Liver (tissue), 3 donors: ENCODE measurements at regions not wholly inside any gene's neighbourhood (a gene's known extent, or its start where the extent isn't known, plus 50 kb on each side); places are given as distances from the start of the nearest gene placed in this dataset.

Experiments used
- ATF3 ChIP-seq: IDR thresholded peaks from 2 replicates; pipeline ENCODE4 v1.6.1; 2016; ENCODE audit warnings: antibody characterized with exemption
- EGR1 ChIP-seq, 2 donors: IDR thresholded peaks; 2 replicates each; pipeline ENCODE4 v1.6.1; 2016 to 2018; ENCODE audit warnings: antibody characterized with exemption in 2 of 2, low read depth in 2 of 2
- GABPA ChIP-seq, 2 donors: IDR thresholded peaks in 1 of 2; conservative IDR thresholded peaks in 1 of 2; 2 replicates each; pipeline ENCODE4 v1.6.1; 2016; ENCODE audit warnings: antibody characterized with exemption in 2 of 2, mild to moderate bottlenecking in 1 of 2, moderate library complexity in 1 of 2
- JUND ChIP-seq, 2 donors: IDR thresholded peaks; 2 replicates each; pipeline ENCODE4 v1.6.1; 2016; ENCODE audit warnings: antibody characterized with exemption in 2 of 2
- MAX ChIP-seq: IDR thresholded peaks from 2 replicates; pipeline ENCODE4 v1.6.1; 2016; ENCODE audit warnings: antibody characterized with exemption
- RXRA ChIP-seq, 2 donors: IDR thresholded peaks; 2 replicates each; pipeline ENCODE4 v1.6.1; 2017 to 2018; ENCODE audit warnings: antibody characterized with exemption in 2 of 2, mild to moderate bottlenecking in 1 of 2
- TAF1 ChIP-seq: conservative IDR thresholded peaks from 2 replicates; pipeline ENCODE4 v1.6.1; 2016; ENCODE audit warnings: antibody characterized with exemption, mild to moderate bottlenecking
- YY1 ChIP-seq: IDR thresholded peaks from 2 replicates; pipeline ENCODE4 v1.6.1; 2016; ENCODE audit warnings: antibody characterized with exemption, mild to moderate bottlenecking
- TF ChIP-seq, protein P1 (sequence below): fragments of 150-350 bp; IDR thresholded peaks from 2 replicates; pipeline ENCODE4 v1.5.1; 2017; ENCODE audit warnings: improper control_type of control experiment, low read depth, low read length; ENCODE audit not compliant: missing input control
- TF ChIP-seq, protein P2 (sequence below): IDR thresholded peaks from 2 replicates; pipeline ENCODE4 v1.6.1; 2016; ENCODE audit warnings: antibody characterized with exemption, mild to moderate bottlenecking
- donor health status: healthy.
- donor health status: healthy.

GRCh38 chr15:77552066-77552465 is 80.6 kb downstream of the LINGO1 start:
- TF ChIP-seq, protein P1, sequence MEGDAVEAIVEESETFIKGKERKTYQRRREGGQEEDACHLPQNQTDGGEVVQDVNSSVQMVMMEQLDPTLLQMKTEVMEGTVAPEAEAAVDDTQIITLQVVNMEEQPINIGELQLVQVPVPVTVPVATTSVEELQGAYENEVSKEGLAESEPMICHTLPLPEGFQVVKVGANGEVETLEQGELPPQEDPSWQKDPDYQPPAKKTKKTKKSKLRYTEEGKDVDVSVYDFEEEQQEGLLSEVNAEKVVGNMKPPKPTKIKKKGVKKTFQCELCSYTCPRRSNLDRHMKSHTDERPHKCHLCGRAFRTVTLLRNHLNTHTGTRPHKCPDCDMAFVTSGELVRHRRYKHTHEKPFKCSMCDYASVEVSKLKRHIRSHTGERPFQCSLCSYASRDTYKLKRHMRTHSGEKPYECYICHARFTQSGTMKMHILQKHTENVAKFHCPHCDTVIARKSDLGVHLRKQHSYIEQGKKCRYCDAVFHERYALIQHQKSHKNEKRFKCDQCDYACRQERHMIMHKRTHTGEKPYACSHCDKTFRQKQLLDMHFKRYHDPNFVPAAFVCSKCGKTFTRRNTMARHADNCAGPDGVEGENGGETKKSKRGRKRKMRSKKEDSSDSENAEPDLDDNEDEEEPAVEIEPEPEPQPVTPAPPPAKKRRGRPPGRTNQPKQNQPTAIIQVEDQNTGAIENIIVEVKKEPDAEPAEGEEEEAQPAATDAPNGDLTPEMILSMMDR, result no peak
- no peak for TF ChIP-seq MAX
- TF ChIP-seq GABPA (IDR thresholded peaks at IDR 0.05 in 1 of 2, conservative IDR thresholded peaks at IDR 0.05 in 1 of 2), result no peak
- TF ChIP-seq RXRA (IDR thresholded peaks at IDR 0.05), result no peak
- TF ChIP-seq YY1, result no peak
- no peak for TF ChIP-seq JUND (IDR thresholded peaks at IDR 0.05)
- TF ChIP-seq EGR1 (IDR thresholded peaks at IDR 0.05; ENCODE audit: low read depth in 2 of 2), result no peak
- TF ChIP-seq, protein P2, sequence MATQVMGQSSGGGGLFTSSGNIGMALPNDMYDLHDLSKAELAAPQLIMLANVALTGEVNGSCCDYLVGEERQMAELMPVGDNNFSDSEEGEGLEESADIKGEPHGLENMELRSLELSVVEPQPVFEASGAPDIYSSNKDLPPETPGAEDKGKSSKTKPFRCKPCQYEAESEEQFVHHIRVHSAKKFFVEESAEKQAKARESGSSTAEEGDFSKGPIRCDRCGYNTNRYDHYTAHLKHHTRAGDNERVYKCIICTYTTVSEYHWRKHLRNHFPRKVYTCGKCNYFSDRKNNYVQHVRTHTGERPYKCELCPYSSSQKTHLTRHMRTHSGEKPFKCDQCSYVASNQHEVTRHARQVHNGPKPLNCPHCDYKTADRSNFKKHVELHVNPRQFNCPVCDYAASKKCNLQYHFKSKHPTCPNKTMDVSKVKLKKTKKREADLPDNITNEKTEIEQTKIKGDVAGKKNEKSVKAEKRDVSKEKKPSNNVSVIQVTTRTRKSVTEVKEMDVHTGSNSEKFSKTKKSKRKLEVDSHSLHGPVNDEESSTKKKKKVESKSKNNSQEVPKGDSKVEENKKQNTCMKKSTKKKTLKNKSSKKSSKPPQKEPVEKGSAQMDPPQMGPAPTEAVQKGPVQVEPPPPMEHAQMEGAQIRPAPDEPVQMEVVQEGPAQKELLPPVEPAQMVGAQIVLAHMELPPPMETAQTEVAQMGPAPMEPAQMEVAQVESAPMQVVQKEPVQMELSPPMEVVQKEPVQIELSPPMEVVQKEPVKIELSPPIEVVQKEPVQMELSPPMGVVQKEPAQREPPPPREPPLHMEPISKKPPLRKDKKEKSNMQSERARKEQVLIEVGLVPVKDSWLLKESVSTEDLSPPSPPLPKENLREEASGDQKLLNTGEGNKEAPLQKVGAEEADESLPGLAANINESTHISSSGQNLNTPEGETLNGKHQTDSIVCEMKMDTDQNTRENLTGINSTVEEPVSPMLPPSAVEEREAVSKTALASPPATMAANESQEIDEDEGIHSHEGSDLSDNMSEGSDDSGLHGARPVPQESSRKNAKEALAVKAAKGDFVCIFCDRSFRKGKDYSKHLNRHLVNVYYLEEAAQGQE, result no peak
- TF ChIP-seq ATF3, result no peak
- no peak for TF ChIP-seq TAF1
